ENCODE measurements at regions not wholly inside any gene's neighbourhood (a gene's known extent, or its start where the extent isn't known, plus 50 kb on each side); places are given as distances from the start of the nearest gene placed in this dataset.

DNA sequence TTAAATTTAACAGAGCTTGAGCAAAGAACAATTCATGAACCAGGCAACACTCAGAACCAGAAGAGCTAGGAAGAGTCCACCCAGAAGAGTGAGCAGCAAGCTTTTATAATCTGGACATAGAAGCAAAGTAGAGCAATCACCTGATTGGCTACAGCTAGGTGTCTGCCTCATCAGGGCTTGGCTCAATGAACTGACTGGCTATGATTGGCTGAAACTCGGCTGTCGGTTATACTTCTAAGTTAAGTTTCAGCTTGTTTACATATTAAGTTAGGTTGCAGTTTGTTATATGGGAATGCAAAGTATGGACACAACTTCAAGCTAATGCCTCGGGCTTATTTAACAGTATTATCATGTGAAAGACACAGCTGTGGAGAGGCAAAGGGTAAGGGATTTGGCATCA, 63.2 kb upstream of the NABP1 start:
- no peaks in the 10 kb centered on the region for H3K9me3 ChIP-seq (ENCODE audit: low read length)
- no peak for TF ChIP-seq EZH2 (IDR thresholded peaks at IDR 0.05; ENCODE audit: borderline replicate concordance, low read length)
- TF ChIP-seq, protein P1, sequence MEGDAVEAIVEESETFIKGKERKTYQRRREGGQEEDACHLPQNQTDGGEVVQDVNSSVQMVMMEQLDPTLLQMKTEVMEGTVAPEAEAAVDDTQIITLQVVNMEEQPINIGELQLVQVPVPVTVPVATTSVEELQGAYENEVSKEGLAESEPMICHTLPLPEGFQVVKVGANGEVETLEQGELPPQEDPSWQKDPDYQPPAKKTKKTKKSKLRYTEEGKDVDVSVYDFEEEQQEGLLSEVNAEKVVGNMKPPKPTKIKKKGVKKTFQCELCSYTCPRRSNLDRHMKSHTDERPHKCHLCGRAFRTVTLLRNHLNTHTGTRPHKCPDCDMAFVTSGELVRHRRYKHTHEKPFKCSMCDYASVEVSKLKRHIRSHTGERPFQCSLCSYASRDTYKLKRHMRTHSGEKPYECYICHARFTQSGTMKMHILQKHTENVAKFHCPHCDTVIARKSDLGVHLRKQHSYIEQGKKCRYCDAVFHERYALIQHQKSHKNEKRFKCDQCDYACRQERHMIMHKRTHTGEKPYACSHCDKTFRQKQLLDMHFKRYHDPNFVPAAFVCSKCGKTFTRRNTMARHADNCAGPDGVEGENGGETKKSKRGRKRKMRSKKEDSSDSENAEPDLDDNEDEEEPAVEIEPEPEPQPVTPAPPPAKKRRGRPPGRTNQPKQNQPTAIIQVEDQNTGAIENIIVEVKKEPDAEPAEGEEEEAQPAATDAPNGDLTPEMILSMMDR (IDR thresholded peaks at IDR 0.05; ENCODE audit: low read length): no peak
- H3K79me2 ChIP-seq (ENCODE audit: insufficient read depth, low read length): no peaks in the 10 kb centered on the region
- H3K36me3 ChIP-seq (ENCODE audit: insufficient read depth, low read length): no peaks in the 10 kb centered on the region
- no peak overlapping the region for H3K4me3 ChIP-seq (ENCODE audit: low read depth, low read length, poor library complexity, severe bottlenecking)
- no peak overlapping the region for H3K9ac ChIP-seq (ENCODE audit: low read length)
- H3F3A ChIP-seq (ENCODE audit: insufficient read depth, low read length): no peaks in the 10 kb centered on the region
- no peaks in the 10 kb centered on the region for H3K9me2 ChIP-seq (ENCODE audit: low read depth, low read length)
- no peaks in the 10 kb centered on the region for H3K27me3 ChIP-seq (ENCODE audit: insufficient read depth, low read length)
- no peaks in the 10 kb centered on the region for H4K20me1 ChIP-seq (ENCODE audit: insufficient read depth, low read length)
- no peak overlapping the region for H3K27ac ChIP-seq (ENCODE audit: low read depth, low read length, poor library complexity, severe bottlenecking)
- H2AFZ ChIP-seq (ENCODE audit: low read length): no peak overlapping the region
- H3K4me2 ChIP-seq (ENCODE audit: low read length): no peak overlapping the region
- H3K4me1 ChIP-seq (ENCODE audit: insufficient read depth, low read length, severe bottlenecking): peaks cover 12% of the 10 kb centered on the region

DNA sequence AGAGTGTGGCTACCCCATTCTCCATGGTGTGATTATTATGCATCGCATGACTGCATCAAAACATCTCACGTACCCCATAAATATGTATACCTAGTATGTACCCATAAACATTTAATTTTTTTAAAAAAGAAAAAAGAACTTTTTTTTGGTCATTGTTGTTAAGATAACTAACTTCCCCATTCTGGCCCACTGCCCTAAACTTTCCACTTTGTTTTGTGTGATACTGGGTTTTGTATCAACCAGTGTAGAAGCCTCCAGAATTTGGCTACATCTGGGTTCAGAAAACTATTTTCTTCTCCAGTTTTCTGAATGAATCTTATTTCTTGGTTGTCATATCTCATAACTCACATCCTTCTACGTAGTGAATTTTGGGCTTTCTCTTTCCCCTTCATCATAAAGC, 62.3 kb upstream of the NABP1 start:
- Histone ChIP-seq H3K4me2 (ENCODE audit: low read length) (no peak overlapping the region), H3K9me3 (ENCODE audit: low read length) (no peaks in the 10 kb centered on the region), H3K9me2 (ENCODE audit: low read depth, low read length) (no peaks in the 10 kb centered on the region), H2AFZ (ENCODE audit: low read length) (no peak overlapping the region), H3K4me1 (ENCODE audit: insufficient read depth, low read length, severe bottlenecking) (peaks cover 12% of the 10 kb centered on the region), H4K20me1 (ENCODE audit: insufficient read depth, low read length) (no peaks in the 10 kb centered on the region), H3K27ac (ENCODE audit: low read depth, low read length, poor library complexity, severe bottlenecking) (no peak overlapping the region), H3K9ac (ENCODE audit: low read length) (no peak overlapping the region), H3K79me2 (ENCODE audit: insufficient read depth, low read length) (no peaks in the 10 kb centered on the region), H3K4me3 (ENCODE audit: low read depth, low read length, poor library complexity, severe bottlenecking) (no peak overlapping the region), H3F3A (ENCODE audit: insufficient read depth, low read length) (no peaks in the 10 kb centered on the region), H3K27me3 (ENCODE audit: insufficient read depth, low read length) (no peaks in the 10 kb centered on the region), H3K36me3 (ENCODE audit: insufficient read depth, low read length) (no peaks in the 10 kb centered on the region)
- TF ChIP-seq, protein P1 (IDR thresholded peaks at IDR 0.05; ENCODE audit: low read length): no peak
- no peak for TF ChIP-seq EZH2 (IDR thresholded peaks at IDR 0.05; ENCODE audit: borderline replicate concordance, low read length)

DNA sequence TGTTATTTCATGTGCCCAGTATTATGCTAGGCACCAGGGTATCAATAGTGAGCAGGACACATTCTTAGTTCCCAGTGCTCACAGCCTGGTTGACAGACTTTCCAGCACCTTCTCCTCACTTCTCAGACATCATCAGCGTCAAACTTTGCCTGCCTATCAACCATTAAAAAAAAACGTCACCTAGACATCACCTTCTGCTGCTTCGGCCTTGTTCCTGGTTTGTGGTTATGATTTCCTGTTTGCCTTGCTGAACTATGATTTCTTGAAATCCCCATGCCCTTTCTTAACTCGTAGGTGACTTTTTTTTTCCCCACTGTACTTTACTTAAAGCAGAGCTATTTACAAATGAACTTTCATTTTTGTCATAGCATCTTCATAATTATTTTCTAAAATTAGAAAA, 60.4 kb upstream of the NABP1 start:
- Histone ChIP-seq H3K27ac (ENCODE audit: low read depth, low read length, poor library complexity, severe bottlenecking) (no peak overlapping the region), H3K4me1 (ENCODE audit: insufficient read depth, low read length, severe bottlenecking) (peaks cover 12% of the 10 kb centered on the region), H3K79me2 (ENCODE audit: insufficient read depth, low read length) (no peaks in the 10 kb centered on the region), H3F3A (ENCODE audit: insufficient read depth, low read length) (no peaks in the 10 kb centered on the region), H3K4me2 (ENCODE audit: low read length) (no peak overlapping the region), H3K4me3 (ENCODE audit: low read depth, low read length, poor library complexity, severe bottlenecking) (no peak overlapping the region), H3K9me3 (ENCODE audit: low read length) (no peaks in the 10 kb centered on the region), H2AFZ (ENCODE audit: low read length) (no peak overlapping the region), H3K36me3 (ENCODE audit: insufficient read depth, low read length) (no peaks in the 10 kb centered on the region), H3K9ac (ENCODE audit: low read length) (no peak overlapping the region), H3K9me2 (ENCODE audit: low read depth, low read length) (no peaks in the 10 kb centered on the region), H3K27me3 (ENCODE audit: insufficient read depth, low read length) (no peaks in the 10 kb centered on the region), H4K20me1 (ENCODE audit: insufficient read depth, low read length) (no peaks in the 10 kb centered on the region)
- no peak for TF ChIP-seq EZH2 (IDR thresholded peaks at IDR 0.05; ENCODE audit: borderline replicate concordance, low read length)
- TF ChIP-seq, protein P1 (IDR thresholded peaks at IDR 0.05; ENCODE audit: low read length): no peak
